GM12865 (cell line): ENCODE measurements at regions not wholly inside any gene's neighbourhood (a gene's known extent, or its start where the extent isn't known, plus 50 kb on each side); places are given as distances from the start of the nearest gene placed in this dataset.
"Not testable (repeated sequence)": the region's sequence is repeated elsewhere in the genome, so short reads cannot be mapped to it uniquely, and the experiment has no call there.

ENCODE experiments used
- DNase-seq: peaks from one replicate; pipeline ENCODE4 v3.0.0; 2010; ENCODE audit warnings: low read depth
- H3K4me3 ChIP-seq: 2 replicates; pipeline ENCODE4 v1.5.1; 2011; ENCODE audit warnings: mild to moderate bottlenecking, low read depth, low read length, control low read depth
- TF ChIP-seq, protein P1 (sequence below): IDR thresholded peaks from 2 replicates; pipeline ENCODE4 v1.5.1; 2011; ENCODE audit warnings: low read length, control low read depth, low read depth, inconsistent platforms; ENCODE audit not compliant: insufficient read depth; ENCODE audit errors: missing control alignments

DNA sequence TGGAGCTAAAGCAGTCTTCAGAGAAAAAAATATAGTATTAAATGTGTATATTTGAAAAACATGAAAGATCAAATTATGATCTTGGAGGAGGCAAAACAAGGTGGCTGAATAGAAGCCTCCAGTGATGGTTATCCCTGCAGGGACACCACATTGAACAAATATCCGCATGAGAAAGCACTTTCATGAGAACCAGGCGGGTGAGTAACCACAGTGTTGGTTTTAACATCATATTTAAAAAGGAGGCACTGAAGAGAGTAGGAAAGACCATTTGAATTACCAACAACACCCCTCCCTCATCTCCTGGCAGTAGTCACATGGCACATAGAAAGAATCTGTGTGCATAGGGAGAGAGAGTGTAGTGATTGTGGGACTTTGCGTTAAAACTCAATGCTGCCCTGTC is 759.6 kb upstream of the NRXN1 start:
- no peak for DNase-seq
- TF ChIP-seq, protein P1, sequence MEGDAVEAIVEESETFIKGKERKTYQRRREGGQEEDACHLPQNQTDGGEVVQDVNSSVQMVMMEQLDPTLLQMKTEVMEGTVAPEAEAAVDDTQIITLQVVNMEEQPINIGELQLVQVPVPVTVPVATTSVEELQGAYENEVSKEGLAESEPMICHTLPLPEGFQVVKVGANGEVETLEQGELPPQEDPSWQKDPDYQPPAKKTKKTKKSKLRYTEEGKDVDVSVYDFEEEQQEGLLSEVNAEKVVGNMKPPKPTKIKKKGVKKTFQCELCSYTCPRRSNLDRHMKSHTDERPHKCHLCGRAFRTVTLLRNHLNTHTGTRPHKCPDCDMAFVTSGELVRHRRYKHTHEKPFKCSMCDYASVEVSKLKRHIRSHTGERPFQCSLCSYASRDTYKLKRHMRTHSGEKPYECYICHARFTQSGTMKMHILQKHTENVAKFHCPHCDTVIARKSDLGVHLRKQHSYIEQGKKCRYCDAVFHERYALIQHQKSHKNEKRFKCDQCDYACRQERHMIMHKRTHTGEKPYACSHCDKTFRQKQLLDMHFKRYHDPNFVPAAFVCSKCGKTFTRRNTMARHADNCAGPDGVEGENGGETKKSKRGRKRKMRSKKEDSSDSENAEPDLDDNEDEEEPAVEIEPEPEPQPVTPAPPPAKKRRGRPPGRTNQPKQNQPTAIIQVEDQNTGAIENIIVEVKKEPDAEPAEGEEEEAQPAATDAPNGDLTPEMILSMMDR: no peak
- H3K4me3 ChIP-seq: no peak overlapping the region

GRCh38 chr2:51790854-51791253 is 758.9 kb upstream of the NRXN1 start:
- TF ChIP-seq, protein P1: no peak
- no peak for DNase-seq
- H3K4me3 ChIP-seq: no peak overlapping the region

- DNase-seq: no peak
- H3K4me3 ChIP-seq: no peak overlapping the region
- TF ChIP-seq, protein P1: no peak
Observed at GRCh38 chr2:51789918-51790317, 758.0 kb upstream of the NRXN1 start.

DNA sequence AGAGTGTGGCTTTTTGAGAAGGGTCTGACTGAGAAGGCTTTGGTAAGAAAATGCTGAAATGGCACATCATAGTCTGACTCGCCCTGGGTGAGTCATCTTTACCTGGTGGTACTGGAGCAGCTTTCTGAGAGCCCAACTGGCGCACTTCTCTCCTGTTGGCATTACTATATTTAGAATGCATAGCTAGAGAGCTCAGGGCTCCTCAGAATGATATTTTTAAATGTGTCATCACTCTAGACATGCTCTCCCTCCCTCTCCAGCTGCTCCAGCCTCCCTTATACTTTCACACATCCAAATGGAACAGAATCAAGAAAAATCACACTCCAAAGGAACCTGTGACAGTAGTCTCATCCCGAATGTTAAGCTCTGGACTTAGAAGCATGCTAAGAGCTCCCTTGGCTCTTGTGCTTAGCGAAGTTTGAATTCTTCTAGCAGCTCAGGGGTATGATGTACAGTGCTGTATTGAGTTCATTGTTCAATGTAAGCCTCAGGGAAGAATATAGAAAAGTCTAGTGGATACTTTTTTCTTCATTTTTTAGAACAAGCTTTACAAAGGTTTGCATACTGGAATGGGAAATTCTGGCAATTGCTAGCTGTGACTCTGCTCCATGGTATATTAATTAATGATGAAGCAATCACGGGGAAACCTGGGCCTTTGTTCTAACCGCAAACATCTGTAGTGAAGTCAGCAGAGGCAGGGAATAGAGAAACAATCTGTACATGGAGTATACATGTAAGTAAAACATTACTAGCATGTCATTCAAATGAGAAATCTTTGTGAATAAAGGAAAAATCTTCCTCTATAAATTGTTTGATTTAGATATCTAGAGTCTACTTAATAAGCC is 751.2 kb upstream of the NRXN1 start:
- TF ChIP-seq, protein P1: no peak
- no peak for DNase-seq
- no peak overlapping the region for H3K4me3 ChIP-seq

DNA sequence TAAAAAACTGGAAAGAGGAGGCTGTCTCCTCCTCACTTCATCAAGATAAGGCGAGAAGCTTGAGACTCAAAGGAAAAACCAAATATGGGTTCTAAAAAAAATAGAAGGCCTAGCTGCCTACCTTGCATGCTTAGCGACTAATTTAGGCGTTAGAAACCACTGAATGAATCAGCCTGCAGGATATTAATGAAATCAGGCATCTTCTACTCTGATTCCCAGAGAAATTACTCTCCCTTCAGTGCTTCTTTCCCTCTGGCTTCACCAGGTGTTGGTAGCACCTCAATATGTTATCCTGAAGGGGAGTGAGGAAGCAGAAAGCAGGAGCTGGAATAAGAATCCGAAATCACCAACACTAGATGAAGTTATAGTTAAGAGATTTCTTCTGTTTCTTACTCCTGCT is 749.8 kb upstream of the NRXN1 start:
- no peak overlapping the region for H3K4me3 ChIP-seq
- TF ChIP-seq, protein P1: no peak
- no peak for DNase-seq

DNA sequence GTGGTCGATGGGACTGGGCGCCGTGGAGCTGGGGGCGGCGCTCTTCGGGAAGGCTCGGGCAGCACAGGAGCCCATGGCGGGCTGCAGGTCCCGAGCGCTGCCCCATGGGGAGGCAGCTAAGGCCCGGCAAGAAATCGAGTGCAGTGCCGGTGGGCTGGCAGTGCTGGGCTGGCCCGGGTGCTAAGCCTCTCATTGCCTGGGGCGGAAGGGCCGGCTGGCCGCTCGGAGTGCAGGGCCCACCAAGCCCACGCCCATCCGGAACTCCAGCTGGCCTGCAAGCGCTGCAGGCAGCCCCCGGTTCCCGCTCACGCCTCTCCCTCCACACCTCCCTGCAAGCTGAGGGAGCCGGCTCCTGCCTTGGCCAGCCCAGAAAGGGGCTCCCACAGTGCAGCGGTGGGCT is 748.4 kb upstream of the NRXN1 start:
- TF ChIP-seq, protein P1: no peak

DNA sequence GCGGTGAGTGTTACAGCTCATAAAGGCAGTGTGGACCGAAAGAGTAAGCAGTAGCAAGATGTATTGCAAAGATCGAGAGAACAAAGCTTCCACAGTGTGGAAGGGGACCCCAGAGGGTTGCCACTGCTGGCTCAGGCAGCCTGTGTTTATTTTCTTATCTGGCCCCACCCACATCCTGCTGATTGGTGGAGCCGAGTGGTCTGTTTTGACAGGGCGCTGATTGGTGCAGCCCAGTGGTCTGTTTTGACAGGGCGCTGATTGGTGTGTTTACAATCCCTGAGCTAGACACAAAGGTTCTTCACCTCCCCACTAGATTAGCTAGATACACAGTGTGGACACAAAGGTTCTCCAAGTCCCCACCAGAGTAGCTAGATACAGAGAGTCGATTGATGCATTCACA is 747.8 kb upstream of the NRXN1 start:
- H3K4me3 ChIP-seq, DNase-seq: not testable (repeated sequence)

More for the DNA sequence above, 748.4 kb upstream of the NRXN1 start:
- no peak for DNase-seq
- no peak overlapping the region for H3K4me3 ChIP-seq
